ENCODE measurements at regions not wholly inside any gene's neighbourhood (a gene's known extent, or its start where the extent isn't known, plus 50 kb on each side); places are given as distances from the start of the nearest gene placed in this dataset.

DNA sequence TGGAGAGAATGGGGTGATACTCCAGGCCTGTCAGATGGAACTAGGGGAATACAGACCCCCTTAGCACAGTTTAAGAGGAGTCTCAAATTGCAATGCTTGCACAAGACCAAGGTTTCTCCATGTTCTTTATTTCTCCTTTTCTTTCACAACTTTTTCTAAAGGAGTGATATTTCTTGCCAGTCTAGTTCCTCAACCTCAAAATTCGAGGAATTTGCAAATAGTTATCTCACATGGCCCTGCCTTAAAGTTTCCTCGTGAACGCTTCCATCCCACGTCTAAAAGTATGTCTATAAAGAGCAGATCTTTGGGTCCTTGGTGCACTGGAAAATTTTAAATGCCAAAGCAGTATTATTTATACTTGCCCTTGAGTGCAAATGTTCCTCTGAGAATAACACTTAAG lies 373.8 kb upstream of the KLF4 start:
- Mint-ChIP-seq H3K4me1 (peaks cover 24% of the 10 kb centered on the region), H3K27me3 (no peaks in the 10 kb centered on the region), H3K36me3 (ENCODE audit: low read depth) (no peaks in the 10 kb centered on the region), H3K4me3 (no peak overlapping the region), H3K27ac (no peak overlapping the region), H3K9me3 (no peaks in the 10 kb centered on the region)
- DNase-seq (no peak), ATAC-seq (ENCODE audit: low read depth) (no peak)
- POLR2A ChIA-PET, result no interaction called here
- intact Hi-C loops (cut with micrococcal nuclease), result no loop called here
- TF ChIP-seq, protein P1, sequence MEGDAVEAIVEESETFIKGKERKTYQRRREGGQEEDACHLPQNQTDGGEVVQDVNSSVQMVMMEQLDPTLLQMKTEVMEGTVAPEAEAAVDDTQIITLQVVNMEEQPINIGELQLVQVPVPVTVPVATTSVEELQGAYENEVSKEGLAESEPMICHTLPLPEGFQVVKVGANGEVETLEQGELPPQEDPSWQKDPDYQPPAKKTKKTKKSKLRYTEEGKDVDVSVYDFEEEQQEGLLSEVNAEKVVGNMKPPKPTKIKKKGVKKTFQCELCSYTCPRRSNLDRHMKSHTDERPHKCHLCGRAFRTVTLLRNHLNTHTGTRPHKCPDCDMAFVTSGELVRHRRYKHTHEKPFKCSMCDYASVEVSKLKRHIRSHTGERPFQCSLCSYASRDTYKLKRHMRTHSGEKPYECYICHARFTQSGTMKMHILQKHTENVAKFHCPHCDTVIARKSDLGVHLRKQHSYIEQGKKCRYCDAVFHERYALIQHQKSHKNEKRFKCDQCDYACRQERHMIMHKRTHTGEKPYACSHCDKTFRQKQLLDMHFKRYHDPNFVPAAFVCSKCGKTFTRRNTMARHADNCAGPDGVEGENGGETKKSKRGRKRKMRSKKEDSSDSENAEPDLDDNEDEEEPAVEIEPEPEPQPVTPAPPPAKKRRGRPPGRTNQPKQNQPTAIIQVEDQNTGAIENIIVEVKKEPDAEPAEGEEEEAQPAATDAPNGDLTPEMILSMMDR (IDR thresholded peaks at IDR 0.05), result no peak
- CTCF ChIA-PET, result no interaction called here

- POLR2A ChIA-PET, result no interaction called here
These were observed 373.3 kb upstream of the KLF4 start for GRCh38 chr9:107862881-107863280.

GRCh38 chr9:107862323-107862722 lies 372.8 kb upstream of the KLF4 start:
- ATAC-seq (ENCODE audit: low read depth) (no peak), DNase-seq (no peak)
- ChIA-PET POLR2A (no interaction called here), CTCF (no interaction called here)
- Mint-ChIP-seq H3K4me1 (peaks cover 13% of the 10 kb centered on the region), H3K27ac (no peak overlapping the region), H3K27me3 (no peaks in the 10 kb centered on the region), H3K36me3 (ENCODE audit: low read depth) (no peaks in the 10 kb centered on the region), H3K4me3 (no peak overlapping the region), H3K9me3 (no peaks in the 10 kb centered on the region)
- intact Hi-C loops (cut with micrococcal nuclease), result no loop called here
- TF ChIP-seq, protein P1 (IDR thresholded peaks at IDR 0.05), result no peak

More at GRCh38 chr9:107862881-107863280, 373.3 kb upstream of the KLF4 start:
- Mint-ChIP-seq H3K36me3 (ENCODE audit: low read depth) (no peaks in the 10 kb centered on the region), H3K9me3 (no peaks in the 10 kb centered on the region), H3K27ac (no peak overlapping the region), H3K4me3 (no peak overlapping the region), H3K4me1 (peaks cover 18% of the 10 kb centered on the region), H3K27me3 (no peaks in the 10 kb centered on the region)
- intact Hi-C loops (cut with micrococcal nuclease), result no loop called here
- CTCF ChIA-PET, result no interaction called here
- ATAC-seq (ENCODE audit: low read depth) (no peak), DNase-seq (no peak)
- TF ChIP-seq, protein P1 (IDR thresholded peaks at IDR 0.05), result no peak

DNA sequence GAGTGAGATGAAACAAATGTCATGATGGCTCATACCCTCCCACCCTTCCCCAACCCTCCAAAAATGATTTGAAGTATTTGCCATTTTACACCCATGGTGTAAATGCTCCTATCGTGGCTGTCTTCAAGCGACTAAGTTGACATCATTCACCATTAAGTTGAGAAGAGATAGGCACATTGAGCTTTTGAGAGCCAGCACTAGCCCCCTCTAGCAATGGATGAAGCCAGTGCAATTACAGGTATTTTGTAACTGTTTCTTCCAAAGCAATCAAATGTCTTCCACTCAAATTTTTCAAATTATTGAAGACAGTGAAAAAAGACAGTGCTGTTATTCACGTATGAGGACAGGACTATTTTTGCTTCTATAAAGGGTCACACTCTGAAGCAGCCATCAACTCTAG lies 371.5 kb upstream of the KLF4 start:
- TF ChIP-seq, protein P1 (IDR thresholded peaks at IDR 0.05), result no peak
- Mint-ChIP-seq H3K27me3 (no peaks in the 10 kb centered on the region), H3K27ac (no peak overlapping the region), H3K4me3 (no peak overlapping the region), H3K36me3 (ENCODE audit: low read depth) (peaks cover 1% of the 10 kb centered on the region), H3K9me3 (no peaks in the 10 kb centered on the region), H3K4me1 (peaks cover 4% of the 10 kb centered on the region)
- ATAC-seq (ENCODE audit: low read depth), result no peak
- CTCF ChIA-PET, result no interaction called here
- DNase-seq, result no peak
- intact Hi-C loops (cut with micrococcal nuclease), result no loop called here
- POLR2A ChIA-PET, result no interaction called here

DNA sequence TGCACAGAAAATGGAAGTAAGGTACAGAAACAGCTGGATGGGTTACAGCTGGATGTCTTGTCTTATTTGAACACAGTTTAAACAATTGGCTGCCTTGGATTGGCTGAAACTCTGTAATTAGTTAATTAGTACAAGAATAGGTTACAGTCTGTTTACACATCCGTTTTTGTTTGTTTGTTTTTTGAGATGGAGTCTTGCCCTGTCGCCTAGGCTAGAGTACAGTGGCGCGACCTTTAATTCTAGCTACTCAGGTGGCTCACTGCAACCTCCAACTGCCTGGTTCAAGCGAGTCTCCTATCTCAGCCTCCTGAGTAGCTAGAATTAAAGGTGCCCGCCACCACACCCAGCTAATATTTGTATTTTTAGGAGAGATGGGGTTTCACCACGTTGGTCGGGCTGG lies 368.7 kb upstream of the KLF4 start:
- no peak for DNase-seq
- H3K4me1 Mint-ChIP-seq, result no peaks in the 10 kb centered on the region
- no peak overlapping the region for H3K27ac Mint-ChIP-seq
- ATAC-seq (ENCODE audit: low read depth), result no peak
- CTCF ChIA-PET, result no interaction called here
- peaks cover 5% of the 10 kb centered on the region for H3K9me3 Mint-ChIP-seq
- intact Hi-C loops (cut with micrococcal nuclease), result no loop called here
- TF ChIP-seq, protein P1 (IDR thresholded peaks at IDR 0.05), result no peak
- no peak overlapping the region for H3K4me3 Mint-ChIP-seq
- H3K27me3 Mint-ChIP-seq, result no peaks in the 10 kb centered on the region
- POLR2A ChIA-PET, result no interaction called here
- H3K36me3 Mint-ChIP-seq (ENCODE audit: low read depth), result peaks cover 1% of the 10 kb centered on the region
